Cardiac septum (tissue), 1 donor: ENCODE measurements at regions not wholly inside any gene's neighbourhood (a gene's known extent, or its start where the extent isn't known, plus 50 kb on each side); places are given as distances from the start of the nearest gene placed in this dataset.

ENCODE experiments used
- DNase-seq: peaks from one replicate; pipeline ENCODE4 v3.0.0-alpha.2; 2020; ENCODE audit warnings: low spot score
- intact Hi-C: fragments of 100-400 bp; cut with DNase I; formaldehyde crosslinking; loops from one replicate; pipeline ENCODE4 v1.14.0; 2022
- donor health status: DM: no; HTN: no; CAD: no.

- no peak for DNase-seq
- intact Hi-C loops: no loop called here
Measured at GRCh38 chr5:3925935-3926334, 330.3 kb downstream of the IRX1 start.

- no peak for DNase-seq
- intact Hi-C loops: no loop called here
Measured at GRCh38 chr5:3929799-3930198, 334.2 kb downstream of the IRX1 start.

- no peak for DNase-seq
- intact Hi-C loops: no loop called here
Measured at GRCh38 chr5:3931976-3932375, 336.3 kb downstream of the IRX1 start.

- DNase-seq: no peak
- intact Hi-C loops: no loop called here
Measured at GRCh38 chr5:3933536-3933935, 337.9 kb downstream of the IRX1 start.

- intact Hi-C loops: no loop called here
- DNase-seq: no peak
Measured at GRCh38 chr5:3933966-3934365, 338.3 kb downstream of the IRX1 start.

- DNase-seq: no peak
- intact Hi-C loops: no loop called here
Measured at GRCh38 chr5:3943859-3944258, 348.2 kb downstream of the IRX1 start.

- no peak for DNase-seq
- intact Hi-C loops: no loop called here
Measured at GRCh38 chr5:3944930-3945329, 349.3 kb downstream of the IRX1 start.

GRCh38 chr5:3948838-3949237, 353.2 kb downstream of the IRX1 start:
- no peak for DNase-seq
- intact Hi-C loops: no loop called here

GRCh38 chr5:3954199-3954598, 358.6 kb downstream of the IRX1 start:
- DNase-seq: no peak
- intact Hi-C loops: no loop called here

- intact Hi-C loops: no loop called here
- DNase-seq: no peak
Measured at GRCh38 chr5:3954633-3955032, 359.0 kb downstream of the IRX1 start.

- no peak for DNase-seq
- intact Hi-C loops: no loop called here
Measured at GRCh38 chr5:3957658-3958057, 362.0 kb downstream of the IRX1 start.

- intact Hi-C loops: no loop called here
Measured at GRCh38 chr5:3958389-3958788, 362.8 kb downstream of the IRX1 start.

GRCh38 chr5:3962113-3962512, 366.5 kb downstream of the IRX1 start:
- intact Hi-C loops: no loop called here
- DNase-seq: no peak

More at GRCh38 chr5:3958389-3958788, 362.8 kb downstream of the IRX1 start:
- DNase-seq: no peak

GRCh38 chr5:3963652-3964051, 368.0 kb downstream of the IRX1 start:
- intact Hi-C loops: no loop called here
- DNase-seq: no peak

- intact Hi-C loops: no loop called here
- DNase-seq: no peak
Measured at GRCh38 chr5:3980156-3980555, 384.5 kb downstream of the IRX1 start.

GRCh38 chr5:3987867-3988266, 392.2 kb downstream of the IRX1 start:
- no peak for DNase-seq
- intact Hi-C loops: no loop called here

- intact Hi-C loops: loop anchor here (2.0 kb wide), 1 partner anchor 25 kb away; no protein-coding TSS in a partner anchor
- DNase-seq: no peak
Measured at GRCh38 chr5:3993856-3994473, 398.3 kb downstream of the IRX1 start.

GRCh38 chr5:3994628-3995027, 399.0 kb downstream of the IRX1 start:
- intact Hi-C loops: loop anchor here (2.0 kb wide), 1 partner anchor 24 kb away; no protein-coding TSS in a partner anchor
- no peak for DNase-seq

- intact Hi-C loops: loop anchor here (2.0 kb wide), 1 partner anchor 23 kb away; no protein-coding TSS in a partner anchor
Measured at GRCh38 chr5:3995954-3996619, 400.5 kb downstream of the IRX1 start.

GRCh38 chr5:3996707-3997336, 401.2 kb downstream of the IRX1 start:
- intact Hi-C loops: no loop called here
- DNase-seq: no peak

More at GRCh38 chr5:3995954-3996619, 400.5 kb downstream of the IRX1 start:
- no peak for DNase-seq

- intact Hi-C loops: no loop called here
- no peak for DNase-seq
Measured at GRCh38 chr5:3997670-3998069, 402.0 kb downstream of the IRX1 start.
